HG03558 (cell line): ENCODE measurements at regions not wholly inside any gene's neighbourhood (a gene's known extent, or its start where the extent isn't known, plus 50 kb on each side); places are given as distances from the start of the nearest gene placed in this dataset.

ENCODE experiments used
- ATAC-seq: cut with Tn5 transposase; IDR thresholded peaks from one replicate; pipeline ENCODE4 v1.9.1; 2021; ENCODE audit warnings: moderate number of reproducible peaks; ENCODE audit not compliant: unreplicated experiment; ENCODE audit errors: extremely low read depth

GRCh38 chr7:121473645-121474300 lies 77.7 kb upstream of the FAM3C start:
- ATAC-seq, result no peak

DNA sequence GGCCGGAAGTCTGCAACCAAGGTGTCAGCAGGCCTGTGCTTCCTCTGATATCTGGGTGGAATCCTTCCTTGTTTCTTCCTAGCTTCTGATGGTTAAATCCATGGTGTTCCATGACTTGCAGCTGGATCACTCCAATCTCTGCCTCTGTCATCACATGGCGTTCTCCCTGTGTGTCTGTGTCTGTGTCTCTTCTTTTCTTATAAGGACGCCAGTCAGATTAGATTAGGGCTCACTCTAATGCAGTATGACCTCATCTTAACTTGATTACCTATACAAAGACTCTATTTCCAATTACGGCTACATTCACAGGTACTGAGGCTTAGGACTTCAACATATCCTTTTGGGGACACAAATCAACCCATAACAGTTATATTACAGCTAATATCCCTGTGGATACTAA lies 70.3 kb upstream of the FAM3C start:
- ATAC-seq, result no peak

- no peak for ATAC-seq
Measured at GRCh38 chr7:121459148-121459547, 63.0 kb upstream of the FAM3C start.

DNA sequence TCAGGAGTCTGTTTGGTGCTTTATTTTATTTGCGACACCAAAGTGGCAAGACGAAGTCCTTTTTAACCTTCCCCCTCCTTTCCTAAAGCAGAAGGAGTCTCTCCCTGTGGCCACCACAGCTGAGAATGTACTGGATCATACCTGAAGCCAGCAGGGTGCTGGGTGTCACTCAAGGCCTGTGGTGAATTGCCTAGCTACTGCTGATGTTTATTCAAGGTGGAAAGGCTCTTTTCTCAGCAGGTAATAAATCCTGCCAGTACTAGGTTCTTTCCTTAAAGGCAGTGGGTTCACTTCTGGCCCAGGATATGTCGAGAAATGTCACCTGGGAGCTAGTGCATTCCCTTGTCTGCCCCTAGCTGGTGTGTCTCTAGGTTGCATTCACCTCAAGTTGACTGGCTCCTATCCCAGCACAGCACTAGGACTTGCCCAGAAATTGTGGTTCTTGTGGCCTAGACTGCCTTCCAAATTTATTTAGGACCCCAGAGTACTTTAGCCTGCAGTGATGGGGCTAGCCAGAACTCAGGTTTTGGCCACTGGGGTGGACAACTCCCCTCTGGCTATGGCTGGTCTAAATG lies 60.8 kb upstream of the FAM3C start:
- ATAC-seq, result no peak

DNA sequence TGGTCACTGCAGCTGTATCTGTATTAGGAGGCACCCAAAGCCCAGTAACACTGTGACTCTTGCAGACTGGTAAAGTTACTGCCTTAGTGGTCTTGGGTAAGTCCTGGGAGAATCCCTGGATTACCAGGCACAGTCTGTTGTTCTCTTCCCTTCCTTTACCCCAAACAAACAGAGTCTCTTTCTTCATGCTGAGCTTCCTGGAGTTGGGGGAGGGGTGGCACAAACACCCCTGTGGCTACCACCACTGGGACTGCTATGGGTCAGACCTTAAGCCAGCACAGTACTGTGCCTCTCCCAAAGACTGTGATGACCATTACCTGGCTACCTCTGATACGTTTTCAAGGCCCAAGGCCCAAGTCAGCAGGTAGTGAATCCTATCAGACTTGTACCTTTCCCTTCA lies 59.9 kb upstream of the FAM3C start:
- ATAC-seq, result no peak

- ATAC-seq, result no peak
Measured at GRCh38 chr7:121452389-121452788, 56.3 kb upstream of the FAM3C start.

DNA sequence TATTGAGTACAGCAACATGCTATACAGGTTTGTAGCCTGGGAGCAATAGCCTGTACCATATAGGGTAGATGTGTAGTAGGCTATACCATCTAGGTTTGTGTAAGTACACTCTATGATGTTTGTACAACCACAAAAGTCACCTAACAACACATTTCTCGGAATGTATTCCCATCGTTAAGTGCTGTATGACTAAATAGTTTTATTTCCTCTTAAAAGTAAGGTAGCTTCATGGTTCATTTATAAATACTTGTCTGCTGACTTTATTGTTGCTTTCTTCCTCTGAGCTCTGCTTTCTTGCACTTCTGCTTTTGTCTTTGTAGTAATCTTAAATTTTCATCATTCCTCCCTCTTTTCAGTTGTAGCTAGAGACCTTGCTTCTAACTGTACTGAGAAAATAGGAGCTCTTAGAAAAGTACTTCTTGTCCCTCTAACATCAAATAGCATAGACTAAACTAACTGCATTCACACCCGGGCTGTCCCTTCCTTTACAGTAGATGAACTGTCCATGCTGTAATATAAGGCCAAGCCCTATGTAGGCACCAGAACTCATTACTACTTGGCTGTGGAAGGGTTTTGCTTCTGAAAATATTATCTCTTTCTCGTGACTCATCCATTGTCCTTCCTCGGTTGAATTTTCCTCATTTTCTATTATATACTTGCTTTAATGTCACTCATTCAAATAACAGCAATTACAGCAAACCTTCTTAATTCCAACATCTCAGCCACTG lies 55.4 kb upstream of the FAM3C start:
- ATAC-seq, result no peak

DNA sequence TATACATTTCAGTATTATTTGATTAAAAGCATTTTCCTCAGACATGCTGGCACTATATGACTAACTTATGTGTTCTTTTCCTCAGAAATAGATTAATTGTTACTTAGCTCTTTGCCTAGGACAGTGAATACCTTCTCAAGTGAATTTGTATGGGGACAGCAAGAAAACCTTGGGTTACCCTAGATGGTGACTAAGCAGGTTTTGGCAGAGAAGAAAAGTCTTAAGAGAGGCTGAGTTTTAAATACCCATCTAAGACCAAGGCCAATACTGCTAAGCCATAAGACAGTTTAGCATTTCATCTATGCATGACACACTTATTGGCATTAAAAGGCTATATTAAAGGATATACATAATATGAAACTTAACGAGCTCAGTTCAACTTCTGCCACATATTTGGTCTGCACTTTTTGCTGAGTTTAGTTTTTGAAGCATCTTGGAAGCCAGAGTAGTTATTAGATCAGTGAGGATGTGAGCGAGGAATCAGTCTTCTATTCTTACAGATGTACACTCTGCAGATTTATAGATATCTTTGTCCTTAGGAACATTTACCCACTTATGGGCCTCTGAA lies 54.6 kb upstream of the FAM3C start:
- no peak for ATAC-seq

DNA sequence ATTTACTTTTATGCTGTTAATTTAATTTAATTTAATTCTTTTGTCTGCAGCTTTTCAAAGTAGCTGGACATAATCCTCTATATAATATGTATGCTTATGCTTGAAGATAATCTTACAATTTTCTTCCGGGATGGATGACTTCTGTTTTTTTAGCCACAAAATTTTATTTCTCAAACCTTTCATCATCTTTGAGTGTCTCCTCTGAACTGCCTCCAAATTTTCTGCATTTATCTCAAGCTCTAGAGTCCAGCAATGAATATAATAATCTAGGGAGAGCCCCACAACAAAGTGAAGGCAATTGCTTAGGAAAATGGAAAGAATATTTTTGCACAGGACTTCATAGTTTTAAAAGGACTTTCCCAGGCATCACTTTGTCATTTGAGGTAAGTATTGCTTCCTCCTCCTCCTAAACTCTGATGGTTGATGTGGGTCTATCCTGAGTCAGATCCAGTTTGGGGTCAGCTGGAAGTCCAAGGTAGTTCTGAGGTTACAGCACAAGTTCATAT lies 53.7 kb upstream of the FAM3C start:
- ATAC-seq, result no peak

DNA sequence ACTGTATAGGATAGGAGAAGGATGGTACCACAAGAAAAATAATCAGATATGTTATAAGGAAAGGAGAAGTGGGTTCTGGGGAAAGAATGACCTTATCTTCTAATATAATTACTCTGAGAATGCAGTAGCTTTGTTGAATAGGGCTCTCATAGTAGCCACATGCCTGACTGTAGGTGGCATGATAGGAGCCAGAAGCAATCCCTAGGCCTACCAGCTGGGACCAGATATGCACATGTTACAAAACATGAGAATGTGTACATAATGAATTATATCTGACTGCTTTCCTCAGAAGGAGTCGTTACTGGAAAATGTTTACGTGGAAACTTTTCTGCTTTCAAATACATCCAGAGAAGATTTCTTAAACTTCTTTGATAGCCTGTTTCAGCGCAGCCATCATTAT lies 53.2 kb upstream of the FAM3C start:
- ATAC-seq, result no peak

DNA sequence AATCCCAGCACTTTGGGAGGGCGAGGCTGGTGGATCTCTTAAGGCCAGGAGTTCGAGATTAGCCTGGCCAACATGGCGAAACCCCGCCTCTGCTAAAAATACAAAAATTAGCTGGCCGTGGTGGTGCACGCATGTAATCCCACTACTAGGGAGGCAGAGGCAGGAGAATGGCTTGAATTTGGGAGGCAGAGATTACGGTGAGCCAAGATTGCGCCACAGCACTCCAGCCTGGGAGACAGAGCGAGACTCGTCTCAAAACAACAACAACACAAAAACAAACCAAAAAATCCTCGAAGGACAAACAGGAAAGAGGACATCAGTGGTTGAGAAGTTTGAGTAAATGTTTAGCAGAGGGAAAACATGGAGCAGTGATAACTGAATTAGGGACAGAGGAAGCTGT lies 52.3 kb upstream of the FAM3C start:
- ATAC-seq, result no peak

DNA sequence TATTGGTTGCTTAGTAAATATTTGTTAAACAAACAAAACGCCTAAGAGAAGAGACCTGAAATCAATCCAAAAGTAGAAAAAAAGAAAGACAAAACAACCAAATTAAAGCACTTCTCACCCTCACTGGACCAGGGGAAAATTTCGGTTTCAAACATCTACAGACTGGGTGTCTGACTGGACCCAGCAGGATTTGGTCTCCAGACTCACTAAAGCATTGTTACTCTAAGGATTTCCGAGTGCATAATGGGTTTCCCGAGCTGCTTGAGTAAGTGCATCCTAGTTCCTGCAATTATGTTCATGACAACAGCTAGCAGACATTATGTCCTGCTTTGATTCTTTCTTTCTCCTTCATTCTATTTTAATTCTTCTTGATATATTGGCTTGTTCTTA lies 51.8 kb upstream of the FAM3C start:
- no peak for ATAC-seq

DNA sequence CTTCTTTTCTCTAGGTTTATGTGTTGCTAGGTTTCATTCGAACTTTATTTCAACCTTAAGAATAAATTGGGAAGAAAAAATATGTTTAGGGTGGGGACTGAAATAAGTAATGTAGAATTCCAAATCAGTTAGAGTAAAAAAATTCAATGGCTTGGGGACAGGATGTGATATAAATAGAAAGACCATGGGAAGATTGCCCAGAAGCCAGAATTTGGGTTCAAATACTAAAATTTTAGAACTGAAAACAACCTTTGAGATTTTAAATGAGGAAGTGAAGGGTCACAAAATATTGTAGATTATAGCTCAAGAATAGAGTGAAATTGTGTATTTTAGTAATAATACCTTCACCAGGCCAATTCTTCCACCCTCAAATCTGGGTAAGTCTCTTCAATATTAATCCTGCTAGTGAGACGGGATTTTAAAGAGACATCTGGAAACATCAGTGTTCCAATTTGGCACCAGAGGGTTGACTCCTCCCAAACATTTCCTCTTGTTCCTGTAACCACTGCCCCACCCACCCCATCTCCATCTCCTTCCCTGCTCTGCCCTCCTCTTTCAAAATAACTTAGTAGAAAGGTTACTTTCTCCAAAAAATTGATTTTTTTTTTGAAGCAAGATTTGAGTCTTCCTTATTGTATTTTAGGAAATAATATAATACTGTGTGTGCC lies 51.3 kb upstream of the FAM3C start:
- ATAC-seq, result no peak

DNA sequence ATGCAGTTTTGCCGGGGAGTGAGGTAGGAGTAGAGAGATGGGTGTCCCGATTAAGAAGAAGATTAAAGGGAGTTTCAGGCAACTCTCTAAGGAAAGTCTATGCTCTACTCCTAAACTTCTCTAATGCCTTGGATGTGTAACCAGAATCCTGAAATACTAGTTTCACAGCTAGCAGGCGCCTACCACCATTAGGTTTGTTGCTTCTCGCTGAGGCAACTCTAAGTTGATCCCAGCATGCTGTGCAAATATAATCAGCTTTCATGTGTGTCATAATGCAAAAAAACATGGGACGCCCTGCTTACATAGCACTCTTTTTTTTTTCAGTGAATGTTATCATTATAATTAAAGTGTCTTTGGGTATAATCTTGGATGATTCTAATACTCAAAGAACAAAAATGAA lies 50.4 kb upstream of the FAM3C start:
- ATAC-seq, result no peak
